ENCODE measurements at regions not wholly inside any gene's neighbourhood (a gene's known extent, or its start where the extent isn't known, plus 50 kb on each side); places are given as distances from the start of the nearest gene placed in this dataset.

DNA sequence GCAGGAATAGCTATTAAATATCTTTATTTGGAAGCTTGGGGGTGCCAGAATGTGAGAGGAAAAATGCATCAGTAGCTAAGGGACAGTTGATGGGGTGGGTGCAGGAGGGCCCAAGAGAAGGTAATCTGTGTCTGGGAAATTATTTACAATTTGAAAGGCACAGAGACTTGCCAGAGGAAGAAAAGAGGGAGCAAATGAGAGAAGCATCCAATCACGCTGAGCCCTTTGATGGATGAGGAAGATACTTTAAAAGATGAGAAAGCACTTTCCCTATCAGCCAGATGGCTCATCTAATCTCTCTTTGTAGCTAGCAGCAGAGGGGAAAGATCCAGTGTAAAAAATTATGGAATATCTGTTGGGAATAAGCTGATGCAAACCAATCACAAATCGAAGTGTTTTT, 57.0 kb upstream of the ABCA1 start:
- no peak overlapping the region for H3K4me2 ChIP-seq (ENCODE audit: low read length)
- no CpG with 5 or more reads among the region's 2 CpGs for WGBS (ENCODE audit: extremely low coverage, insufficient coverage, low lambda C conversion rate)
- no peaks in the 10 kb centered on the region for H3K27me3 ChIP-seq (ENCODE audit: insufficient read depth, low read length, poor library complexity)

GRCh38 chr9:104986096-104986495, 58.1 kb upstream of the ABCA1 start:
- Histone ChIP-seq H3K18ac (ENCODE audit: low read length) (no peak overlapping the region), H3K27me3 (ENCODE audit: insufficient read depth, low read length, poor library complexity) (no peaks in the 10 kb centered on the region), H2BK5ac (ENCODE audit: low read length) (no peak overlapping the region), H4K5ac (ENCODE audit: low read length) (no peak overlapping the region), H2BK120ac (ENCODE audit: low read depth, low read length) (no peak overlapping the region), H3K4me3 (ENCODE audit: low read length) (no peak overlapping the region), H3K23ac (ENCODE audit: low read length) (no peak overlapping the region), H3K36me3 (ENCODE audit: control insufficient read depth, insufficient read depth, low read length) (no peaks in the 10 kb centered on the region), H2BK15ac (replicated peaks; ENCODE audit: low read depth) (no peak overlapping the region), H4K8ac (ENCODE audit: low read depth, low read length) (no peak overlapping the region), H3K9ac (ENCODE audit: low read length) (no peak overlapping the region), H3K4me2 (ENCODE audit: low read length) (no peak overlapping the region), H3K79me2 (ENCODE audit: control insufficient read depth, insufficient read depth, low read length) (no peaks in the 10 kb centered on the region), H3K56ac (ENCODE audit: low read length) (no peak overlapping the region), H3K4me1 (ENCODE audit: control insufficient read depth, low read depth, low read length) (peaks cover 5% of the 10 kb centered on the region), H3K4ac (ENCODE audit: low read depth, low read length) (no peak overlapping the region), H2AK5ac (ENCODE audit: low read length) (no peak overlapping the region), H3K27ac (ENCODE audit: low read depth, low read length) (no peak overlapping the region), H3K79me1 (ENCODE audit: low read length) (no peaks in the 10 kb centered on the region)
- no CpG with 5 or more reads among the region's 3 CpGs for WGBS (ENCODE audit: extremely low coverage, insufficient coverage, low lambda C conversion rate)
- no peak for DNase-seq

More for the DNA sequence above, 57.0 kb upstream of the ABCA1 start:
- Histone ChIP-seq H2AK5ac (ENCODE audit: low read length) (no peak overlapping the region), H2BK15ac (replicated peaks; ENCODE audit: low read depth) (no peak overlapping the region), H4K8ac (ENCODE audit: low read depth, low read length) (no peak overlapping the region), H3K23ac (ENCODE audit: low read length) (no peak overlapping the region), H3K4ac (ENCODE audit: low read depth, low read length) (no peak overlapping the region), H2BK5ac (ENCODE audit: low read length) (no peak overlapping the region), H3K9ac (ENCODE audit: low read length) (no peak overlapping the region), H3K27ac (ENCODE audit: low read depth, low read length) (no peak overlapping the region), H2BK120ac (ENCODE audit: low read depth, low read length) (no peak overlapping the region), H3K79me2 (ENCODE audit: control insufficient read depth, insufficient read depth, low read length) (no peaks in the 10 kb centered on the region), H3K36me3 (ENCODE audit: control insufficient read depth, insufficient read depth, low read length) (no peaks in the 10 kb centered on the region), H3K79me1 (ENCODE audit: low read length) (no peaks in the 10 kb centered on the region), H3K18ac (ENCODE audit: low read length) (no peak overlapping the region), H4K5ac (ENCODE audit: low read length) (no peak overlapping the region), H3K4me3 (ENCODE audit: low read length) (no peak overlapping the region), H3K56ac (ENCODE audit: low read length) (no peak overlapping the region), H3K4me1 (ENCODE audit: control insufficient read depth, low read depth, low read length) (no peaks in the 10 kb centered on the region)
- DNase-seq: no peak

DNA sequence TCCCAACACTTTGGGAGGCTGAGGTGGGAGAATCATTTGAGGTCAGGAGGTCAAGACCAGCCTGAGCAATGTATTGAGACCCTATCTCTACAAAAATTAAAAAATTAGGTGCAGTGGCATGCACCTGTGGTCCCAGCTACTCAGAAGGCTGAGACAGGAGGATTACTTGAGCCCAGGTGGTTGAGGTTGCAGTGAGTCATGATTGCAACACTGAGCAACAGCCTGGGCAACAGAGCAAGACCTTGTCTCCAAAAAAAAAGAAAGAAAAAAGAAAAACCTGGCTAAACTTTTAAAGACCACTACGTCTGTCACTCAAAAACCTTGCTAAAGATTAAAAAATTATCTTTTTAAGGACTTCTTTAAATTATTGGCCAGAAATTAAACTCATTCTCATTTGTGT, 59.8 kb upstream of the ABCA1 start:
- Histone ChIP-seq H3K36me3 (ENCODE audit: control insufficient read depth, insufficient read depth, low read length) (no peaks in the 10 kb centered on the region), H3K4me1 (ENCODE audit: control insufficient read depth, low read depth, low read length) (peaks cover 6% of the 10 kb centered on the region), H3K27ac (ENCODE audit: low read depth, low read length) (no peak overlapping the region), H2AK5ac (ENCODE audit: low read length) (no peak overlapping the region), H3K27me3 (ENCODE audit: insufficient read depth, low read length, poor library complexity) (no peaks in the 10 kb centered on the region), H2BK5ac (ENCODE audit: low read length) (no peak overlapping the region), H3K79me2 (ENCODE audit: control insufficient read depth, insufficient read depth, low read length) (no peaks in the 10 kb centered on the region), H3K18ac (ENCODE audit: low read length) (no peak overlapping the region), H2BK120ac (ENCODE audit: low read depth, low read length) (no peak overlapping the region), H3K4me2 (ENCODE audit: low read length) (no peak overlapping the region), H4K8ac (ENCODE audit: low read depth, low read length) (no peak overlapping the region), H3K4ac (ENCODE audit: low read depth, low read length) (no peak overlapping the region), H2BK15ac (replicated peaks; ENCODE audit: low read depth) (no peak overlapping the region), H3K79me1 (ENCODE audit: low read length) (no peaks in the 10 kb centered on the region), H3K56ac (ENCODE audit: low read length) (no peak overlapping the region), H3K9ac (ENCODE audit: low read length) (no peak overlapping the region), H3K4me3 (ENCODE audit: low read length) (no peak overlapping the region), H4K5ac (ENCODE audit: low read length) (no peak overlapping the region), H3K23ac (ENCODE audit: low read length) (no peak overlapping the region)
- no CpG with 5 or more reads among the region's 1 CpG for WGBS (ENCODE audit: extremely low coverage, insufficient coverage, low lambda C conversion rate)
- DNase-seq: no peak

DNA sequence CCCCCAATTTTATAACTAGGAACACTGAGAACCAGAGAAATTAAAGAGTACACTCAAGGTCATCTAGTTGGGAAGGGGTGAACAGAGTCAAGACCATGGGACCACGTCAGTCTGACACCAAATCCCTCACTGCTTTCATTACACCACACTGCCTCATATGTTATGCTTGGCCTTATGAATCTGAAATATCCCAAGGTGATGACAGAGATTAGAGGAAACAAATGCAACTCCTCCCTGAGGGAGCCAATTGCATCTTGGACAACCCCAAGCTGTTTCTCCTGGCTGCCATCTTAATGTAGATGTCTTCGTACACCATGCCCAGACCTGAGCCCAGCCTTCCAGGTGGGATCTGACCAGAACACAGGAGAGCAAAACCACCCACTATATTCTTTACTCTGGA, 60.6 kb upstream of the ABCA1 start:
- Histone ChIP-seq H2BK15ac (replicated peaks; ENCODE audit: low read depth) (no peak overlapping the region), H4K5ac (ENCODE audit: low read length) (no peak overlapping the region), H3K18ac (ENCODE audit: low read length) (no peak overlapping the region), H3K23ac (ENCODE audit: low read length) (no peak overlapping the region), H3K56ac (ENCODE audit: low read length) (no peak overlapping the region), H3K4ac (ENCODE audit: low read depth, low read length) (no peak overlapping the region), H3K4me1 (ENCODE audit: control insufficient read depth, low read depth, low read length) (peaks cover 6% of the 10 kb centered on the region), H2BK120ac (ENCODE audit: low read depth, low read length) (no peak overlapping the region), H3K36me3 (ENCODE audit: control insufficient read depth, insufficient read depth, low read length) (no peaks in the 10 kb centered on the region), H4K8ac (ENCODE audit: low read depth, low read length) (no peak overlapping the region), H3K79me1 (ENCODE audit: low read length) (no peaks in the 10 kb centered on the region), H2BK5ac (ENCODE audit: low read length) (no peak overlapping the region), H3K79me2 (ENCODE audit: control insufficient read depth, insufficient read depth, low read length) (no peaks in the 10 kb centered on the region), H3K4me2 (ENCODE audit: low read length) (no peak overlapping the region), H2AK5ac (ENCODE audit: low read length) (no peak overlapping the region), H3K27ac (ENCODE audit: low read depth, low read length) (no peak overlapping the region), H3K9ac (ENCODE audit: low read length) (no peak overlapping the region), H3K27me3 (ENCODE audit: insufficient read depth, low read length, poor library complexity) (no peaks in the 10 kb centered on the region), H3K4me3 (ENCODE audit: low read length) (no peak overlapping the region)
- WGBS (ENCODE audit: extremely low coverage, insufficient coverage, low lambda C conversion rate): no CpG with 5 or more reads among the region's 2 CpGs
- DNase-seq: no peak

GRCh38 chr9:104991144-104991953, 63.4 kb upstream of the ABCA1 start:
- no peaks in the 10 kb centered on the region for H3K36me3 ChIP-seq (ENCODE audit: control insufficient read depth, insufficient read depth, low read length)
- H2BK15ac ChIP-seq (replicated peaks; ENCODE audit: low read depth): no peak overlapping the region
- no peaks in the 10 kb centered on the region for H3K79me2 ChIP-seq (ENCODE audit: control insufficient read depth, insufficient read depth, low read length)
- no peak overlapping the region for H2BK5ac ChIP-seq (ENCODE audit: low read length)
- peaks cover 6% of the 10 kb centered on the region for H3K4me1 ChIP-seq (ENCODE audit: control insufficient read depth, low read depth, low read length)
- no CpG with 5 or more reads among the region's 63 CpGs for WGBS (ENCODE audit: extremely low coverage, insufficient coverage, low lambda C conversion rate)
- H3K4ac ChIP-seq (ENCODE audit: low read depth, low read length): no peak overlapping the region
- H3K9ac ChIP-seq (ENCODE audit: low read length): peak overlapping the region; percentile 79
- peak overlapping the region; percentile 89 for H3K56ac ChIP-seq (ENCODE audit: low read length)
- H4K8ac ChIP-seq (ENCODE audit: low read depth, low read length): no peak overlapping the region
- H4K5ac ChIP-seq (ENCODE audit: low read length): no peak overlapping the region
- H3K4me2 ChIP-seq (ENCODE audit: low read length): peak overlapping the region; percentile 85
- DNase-seq: peak; percentile 90
- H3K79me1 ChIP-seq (ENCODE audit: low read length): no peaks in the 10 kb centered on the region
- H3K4me3 ChIP-seq (ENCODE audit: low read length): peak overlapping the region; percentile 20
- peak overlapping the region; percentile 48 for H3K27ac ChIP-seq (ENCODE audit: low read depth, low read length)
- H3K18ac ChIP-seq (ENCODE audit: low read length): peak overlapping the region; percentile 82
- H2BK120ac ChIP-seq (ENCODE audit: low read depth, low read length): no peak overlapping the region
- no peak overlapping the region for H2AK5ac ChIP-seq (ENCODE audit: low read length)
- no peak overlapping the region for H3K23ac ChIP-seq (ENCODE audit: low read length)
- no peaks in the 10 kb centered on the region for H3K27me3 ChIP-seq (ENCODE audit: insufficient read depth, low read length, poor library complexity)

- peak overlapping the region; percentile 25 for H3K27ac ChIP-seq (ENCODE audit: low read depth, low read length)
- peak; percentile 33 for DNase-seq
Observed at GRCh38 chr9:104992659-104993058, 64.7 kb upstream of the ABCA1 start.

More at GRCh38 chr9:104992659-104993058, 64.7 kb upstream of the ABCA1 start:
- Histone ChIP-seq H2BK120ac (ENCODE audit: low read depth, low read length) (no peak overlapping the region), H3K27me3 (ENCODE audit: insufficient read depth, low read length, poor library complexity) (no peaks in the 10 kb centered on the region), H3K4ac (ENCODE audit: low read depth, low read length) (no peak overlapping the region), H3K4me2 (ENCODE audit: low read length) (no peak overlapping the region), H4K5ac (ENCODE audit: low read length) (no peak overlapping the region), H2BK5ac (ENCODE audit: low read length) (no peak overlapping the region), H4K8ac (ENCODE audit: low read depth, low read length) (no peak overlapping the region), H3K4me3 (ENCODE audit: low read length) (no peak overlapping the region), H3K4me1 (ENCODE audit: control insufficient read depth, low read depth, low read length) (peaks cover 6% of the 10 kb centered on the region), H3K56ac (ENCODE audit: low read length) (no peak overlapping the region), H3K36me3 (ENCODE audit: control insufficient read depth, insufficient read depth, low read length) (no peaks in the 10 kb centered on the region), H3K23ac (ENCODE audit: low read length) (no peak overlapping the region), H2AK5ac (ENCODE audit: low read length) (no peak overlapping the region), H3K79me2 (ENCODE audit: control insufficient read depth, insufficient read depth, low read length) (no peaks in the 10 kb centered on the region), H3K18ac (ENCODE audit: low read length) (peak overlapping the region; percentile 44), H2BK15ac (replicated peaks; ENCODE audit: low read depth) (no peak overlapping the region), H3K79me1 (ENCODE audit: low read length) (no peaks in the 10 kb centered on the region), H3K9ac (ENCODE audit: low read length) (no peak overlapping the region)
- whole genome bisulfite sequencing (ENCODE audit: extremely low coverage, insufficient coverage, low lambda C conversion rate): no CpG with 5 or more reads among the region's 5 CpGs

All from mesendoderm (in vitro differentiated cells).